Neuron (in vitro differentiated cells): ENCODE measurements at regions not wholly inside any gene's neighbourhood (a gene's known extent, or its start where the extent isn't known, plus 50 kb on each side); places are given as distances from the start of the nearest gene placed in this dataset.

Experiments used
- H2AFZ ChIP-seq: one replicate; pipeline ENCODE4 v1.6.1; 2013; ENCODE audit warnings: low read depth, mild to moderate bottlenecking, inconsistent platforms, low read length, moderate library complexity
- H3K27me3 ChIP-seq: one replicate; pipeline ENCODE4 v1.6.1; 2013; ENCODE audit warnings: low read length; ENCODE audit not compliant: insufficient read depth
- H3K36me3 ChIP-seq: one replicate; pipeline ENCODE4 v1.6.1; 2013; ENCODE audit warnings: low read length; ENCODE audit not compliant: insufficient read depth
- H3K4me1 ChIP-seq: one replicate; pipeline ENCODE4 v1.6.1; 2013; ENCODE audit warnings: low read length; ENCODE audit not compliant: insufficient read depth
- H3K4me3 ChIP-seq: 2 replicates; pipeline ENCODE4 v1.5.1; 2013; ENCODE audit warnings: mild to moderate bottlenecking, low read length, moderate library complexity
- H3K9me3 ChIP-seq: one replicate; pipeline ENCODE4 v1.6.1; 2013; ENCODE audit warnings: low read length

- Histone ChIP-seq H2AFZ (no peak overlapping the region), H3K27me3 (no peaks in the 10 kb centered on the region), H3K4me3 (no peak overlapping the region), H3K36me3 (no peaks in the 10 kb centered on the region), H3K9me3 (no peaks in the 10 kb centered on the region), H3K4me1 (peaks cover 12% of the 10 kb centered on the region)
These were observed 175.0 kb upstream of the TLE3 start for GRCh38 chr15:70272565-70273355.

- Histone ChIP-seq H2AFZ (no peak overlapping the region), H3K4me1 (peaks cover 21% of the 10 kb centered on the region), H3K36me3 (no peaks in the 10 kb centered on the region), H3K4me3 (no peak overlapping the region), H3K27me3 (no peaks in the 10 kb centered on the region), H3K9me3 (no peaks in the 10 kb centered on the region)
These were observed 173.8 kb upstream of the TLE3 start for GRCh38 chr15:70271422-70272088.

- Histone ChIP-seq H3K9me3 (no peaks in the 10 kb centered on the region), H3K4me1 (peaks cover 22% of the 10 kb centered on the region), H3K36me3 (no peaks in the 10 kb centered on the region), H3K4me3 (no peak overlapping the region), H3K27me3 (no peaks in the 10 kb centered on the region), H2AFZ (no peak overlapping the region)
These were observed 173.0 kb upstream of the TLE3 start for GRCh38 chr15:70270752-70271111.

- Histone ChIP-seq H2AFZ (no peak overlapping the region), H3K4me3 (no peak overlapping the region), H3K36me3 (no peaks in the 10 kb centered on the region), H3K27me3 (no peaks in the 10 kb centered on the region), H3K9me3 (no peaks in the 10 kb centered on the region), H3K4me1 (peaks cover 22% of the 10 kb centered on the region)
These were observed 172.5 kb upstream of the TLE3 start for GRCh38 chr15:70269991-70270751.

GRCh38 chr15:70269311-70269911 is 171.7 kb upstream of the TLE3 start:
- H3K9me3 ChIP-seq: no peaks in the 10 kb centered on the region

GRCh38 chr15:70268698-70269251 is 171.1 kb upstream of the TLE3 start:
- Histone ChIP-seq H3K4me1 (peaks cover 27% of the 10 kb centered on the region), H2AFZ (no peak overlapping the region), H3K27me3 (no peaks in the 10 kb centered on the region), H3K36me3 (no peaks in the 10 kb centered on the region), H3K4me3 (no peak overlapping the region), H3K9me3 (no peaks in the 10 kb centered on the region)

More at GRCh38 chr15:70269311-70269911, 171.7 kb upstream of the TLE3 start:
- Histone ChIP-seq H3K4me1 (peaks cover 22% of the 10 kb centered on the region), H3K4me3 (no peak overlapping the region), H3K36me3 (no peaks in the 10 kb centered on the region), H2AFZ (no peak overlapping the region), H3K27me3 (no peaks in the 10 kb centered on the region)

- no peaks in the 10 kb centered on the region for H3K36me3 ChIP-seq
- no peak overlapping the region for H3K4me3 ChIP-seq
- peaks cover 33% of the 10 kb centered on the region for H3K4me1 ChIP-seq
These were observed 170.2 kb upstream of the TLE3 start for GRCh38 chr15:70267879-70268278.

GRCh38 chr15:70267306-70267705 is 169.6 kb upstream of the TLE3 start:
- Histone ChIP-seq H3K36me3 (no peaks in the 10 kb centered on the region), H2AFZ (no peak overlapping the region), H3K27me3 (no peaks in the 10 kb centered on the region), H3K4me1 (peaks cover 33% of the 10 kb centered on the region), H3K4me3 (no peak overlapping the region), H3K9me3 (no peaks in the 10 kb centered on the region)

More at GRCh38 chr15:70267879-70268278, 170.2 kb upstream of the TLE3 start:
- no peaks in the 10 kb centered on the region for H3K27me3 ChIP-seq
- H2AFZ ChIP-seq: no peak overlapping the region
- H3K9me3 ChIP-seq: no peaks in the 10 kb centered on the region

- H3K36me3 ChIP-seq: no peaks in the 10 kb centered on the region
These were observed 168.8 kb upstream of the TLE3 start for GRCh38 chr15:70266412-70267121.

GRCh38 chr15:70265986-70266385 is 168.3 kb upstream of the TLE3 start:
- Histone ChIP-seq H3K4me3 (no peak overlapping the region), H3K36me3 (no peaks in the 10 kb centered on the region), H2AFZ (no peak overlapping the region), H3K27me3 (no peaks in the 10 kb centered on the region), H3K4me1 (peaks cover 33% of the 10 kb centered on the region), H3K9me3 (no peaks in the 10 kb centered on the region)

More at GRCh38 chr15:70266412-70267121, 168.8 kb upstream of the TLE3 start:
- H3K4me1 ChIP-seq: peaks cover 33% of the 10 kb centered on the region
- H3K9me3 ChIP-seq: no peaks in the 10 kb centered on the region
- no peak overlapping the region for H3K4me3 ChIP-seq
- H3K27me3 ChIP-seq: no peaks in the 10 kb centered on the region
- H2AFZ ChIP-seq: no peak overlapping the region

- H3K9me3 ChIP-seq: no peaks in the 10 kb centered on the region
- H3K4me3 ChIP-seq: no peak overlapping the region
- H2AFZ ChIP-seq: no peak overlapping the region
- peaks cover 33% of the 10 kb centered on the region for H3K4me1 ChIP-seq
- no peaks in the 10 kb centered on the region for H3K27me3 ChIP-seq
- H3K36me3 ChIP-seq: no peaks in the 10 kb centered on the region
These were observed 167.8 kb upstream of the TLE3 start for GRCh38 chr15:70265466-70265978.
